ENCODE measurements at regions not wholly inside any gene's neighbourhood (a gene's known extent, or its start where the extent isn't known, plus 50 kb on each side); places are given as distances from the start of the nearest gene placed in this dataset.

DNA sequence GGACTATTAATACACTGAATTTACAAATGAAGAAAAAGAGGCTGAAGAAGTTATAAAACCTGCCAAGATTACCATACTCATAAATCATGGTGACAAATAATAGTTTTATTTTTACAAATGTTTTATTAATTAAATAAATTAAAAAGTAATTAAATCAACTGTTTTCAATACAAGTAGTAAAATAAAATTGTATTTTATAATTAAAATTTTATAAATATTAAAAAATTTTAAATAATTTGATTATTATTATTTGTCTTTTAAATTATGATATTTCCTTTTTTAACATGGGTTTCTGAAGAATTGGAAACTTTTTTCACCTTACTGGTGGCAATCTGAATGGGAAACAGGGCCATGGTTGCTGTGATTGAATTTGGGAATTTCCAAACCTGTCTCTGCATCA lies 177.3 kb upstream of the TSHZ2 start:
- Histone ChIP-seq H3K4me1 (no peaks in the 10 kb centered on the region), H3K4me3 (no peak overlapping the region), H3K9me3 (no peaks in the 10 kb centered on the region), H3K36me3 (no peaks in the 10 kb centered on the region), H3K27me3 (no peaks in the 10 kb centered on the region), H3K27ac (no peak overlapping the region)
- TF ChIP-seq EP300 (IDR thresholded peaks at IDR 0.05; ENCODE audit: low read depth): no peak
- TF ChIP-seq POLR2AphosphoS5 (IDR thresholded peaks at IDR 0.05): no peak
- TF ChIP-seq, protein P1, sequence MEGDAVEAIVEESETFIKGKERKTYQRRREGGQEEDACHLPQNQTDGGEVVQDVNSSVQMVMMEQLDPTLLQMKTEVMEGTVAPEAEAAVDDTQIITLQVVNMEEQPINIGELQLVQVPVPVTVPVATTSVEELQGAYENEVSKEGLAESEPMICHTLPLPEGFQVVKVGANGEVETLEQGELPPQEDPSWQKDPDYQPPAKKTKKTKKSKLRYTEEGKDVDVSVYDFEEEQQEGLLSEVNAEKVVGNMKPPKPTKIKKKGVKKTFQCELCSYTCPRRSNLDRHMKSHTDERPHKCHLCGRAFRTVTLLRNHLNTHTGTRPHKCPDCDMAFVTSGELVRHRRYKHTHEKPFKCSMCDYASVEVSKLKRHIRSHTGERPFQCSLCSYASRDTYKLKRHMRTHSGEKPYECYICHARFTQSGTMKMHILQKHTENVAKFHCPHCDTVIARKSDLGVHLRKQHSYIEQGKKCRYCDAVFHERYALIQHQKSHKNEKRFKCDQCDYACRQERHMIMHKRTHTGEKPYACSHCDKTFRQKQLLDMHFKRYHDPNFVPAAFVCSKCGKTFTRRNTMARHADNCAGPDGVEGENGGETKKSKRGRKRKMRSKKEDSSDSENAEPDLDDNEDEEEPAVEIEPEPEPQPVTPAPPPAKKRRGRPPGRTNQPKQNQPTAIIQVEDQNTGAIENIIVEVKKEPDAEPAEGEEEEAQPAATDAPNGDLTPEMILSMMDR (IDR thresholded peaks at IDR 0.05): no peak
- DNase-seq: no peak
- in situ Hi-C loops (cut with MboI; ENCODE audit: low pct_ligation_motif_present in 1 of 4, low pct_unique_long_range_greater_than_20kb in 1 of 4, low sequenced_read_pairs in 3 of 4): no loop called here
- intact Hi-C loops (cut with DNase I; ENCODE audit: low total_unique reads): no loop called here

DNA sequence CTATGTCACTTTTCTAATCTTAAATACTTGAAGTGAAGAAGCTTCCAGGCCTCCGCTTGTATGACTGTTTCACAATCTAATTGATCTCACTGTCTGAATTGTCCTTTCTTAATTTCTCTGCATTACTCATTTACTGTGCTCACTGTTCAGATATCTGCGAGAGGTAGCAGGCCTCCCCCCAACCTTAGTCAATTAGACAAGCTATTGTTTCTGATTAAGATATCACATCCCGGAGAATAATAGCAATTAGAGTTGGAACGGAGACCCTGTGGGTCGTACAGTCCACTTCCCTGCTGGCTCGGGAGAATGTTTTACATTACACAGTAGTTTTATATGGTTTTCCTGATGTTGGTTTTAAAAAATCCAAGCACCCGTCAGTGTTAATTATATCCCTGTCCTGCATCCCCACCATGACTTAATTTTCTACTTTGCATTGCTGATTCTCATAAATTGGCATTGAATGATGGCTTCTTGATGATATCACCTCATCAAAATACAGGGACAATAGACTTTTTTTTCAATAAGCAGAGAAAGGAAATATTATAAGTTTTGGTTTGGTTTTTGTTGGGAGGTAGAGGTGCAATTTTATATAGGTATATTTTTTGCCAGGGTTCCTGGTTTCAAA lies 178.7 kb upstream of the TSHZ2 start:
- Histone ChIP-seq H3K36me3 (no peaks in the 10 kb centered on the region), H3K27me3 (no peaks in the 10 kb centered on the region), H3K9me3 (no peaks in the 10 kb centered on the region), H3K4me1 (no peaks in the 10 kb centered on the region), H3K27ac (no peak overlapping the region), H3K4me3 (no peak overlapping the region)
- in situ Hi-C loops (cut with MboI; ENCODE audit: low pct_ligation_motif_present in 1 of 4, low pct_unique_long_range_greater_than_20kb in 1 of 4, low sequenced_read_pairs in 3 of 4): no loop called here
- DNase-seq: no peak
- 81 to 87% methylated on average over 7 of the region's 7 CpGs for WGBS, 2 donors (ENCODE audit: low coverage in 1 of 2)
- TF ChIP-seq POLR2A (IDR thresholded peaks at IDR 0.05): no peak
- TF ChIP-seq, protein P1 (IDR thresholded peaks at IDR 0.05): no peak
- TF ChIP-seq EP300 (IDR thresholded peaks at IDR 0.05; ENCODE audit: low read depth): no peak
- TF ChIP-seq POLR2AphosphoS5 (IDR thresholded peaks at IDR 0.05): no peak
- intact Hi-C loops (cut with DNase I; ENCODE audit: low total_unique reads): no loop called here

DNA sequence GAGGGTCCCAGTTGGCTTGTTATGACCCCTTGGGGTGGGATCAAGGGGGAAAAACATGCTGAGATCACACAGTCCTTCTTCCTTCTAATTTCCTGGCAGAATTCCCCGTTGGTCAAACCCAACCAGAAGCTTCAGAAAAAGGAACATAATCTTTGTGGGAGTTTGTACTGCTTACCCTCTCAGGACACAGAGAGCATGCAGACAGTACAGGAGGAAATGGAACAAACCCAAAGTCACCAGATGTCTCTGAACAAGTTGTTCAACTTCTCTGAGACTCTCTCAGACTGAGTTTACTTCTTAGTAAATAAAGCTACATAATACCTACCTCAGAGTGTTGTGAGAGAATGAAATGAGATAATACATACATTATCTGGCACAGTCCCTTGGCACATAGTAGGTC lies 181.1 kb upstream of the TSHZ2 start:
- Histone ChIP-seq H3K27me3 (no peaks in the 10 kb centered on the region), H3K4me3 (no peak overlapping the region), H3K9me3 (no peaks in the 10 kb centered on the region), H3K36me3 (no peaks in the 10 kb centered on the region), H3K4me1 (no peaks in the 10 kb centered on the region), H3K27ac (no peak overlapping the region)
- 32% methylated on average over 1 of the region's 1 CpG; no CpG with 5 or more reads in 1 of the 2 donors for WGBS, 2 donors (ENCODE audit: low coverage in 1 of 2)
- TF ChIP-seq, protein P1 (IDR thresholded peaks at IDR 0.05): no peak
- TF ChIP-seq POLR2AphosphoS5 (IDR thresholded peaks at IDR 0.05) (no peak), POLR2A (IDR thresholded peaks at IDR 0.05) (no peak), EP300 (IDR thresholded peaks at IDR 0.05; ENCODE audit: low read depth) (no peak)
- intact Hi-C loops (cut with DNase I; ENCODE audit: low total_unique reads): no loop called here
- in situ Hi-C loops (cut with MboI; ENCODE audit: low pct_ligation_motif_present in 1 of 4, low pct_unique_long_range_greater_than_20kb in 1 of 4, low sequenced_read_pairs in 3 of 4): no loop called here
- no peak for DNase-seq

DNA sequence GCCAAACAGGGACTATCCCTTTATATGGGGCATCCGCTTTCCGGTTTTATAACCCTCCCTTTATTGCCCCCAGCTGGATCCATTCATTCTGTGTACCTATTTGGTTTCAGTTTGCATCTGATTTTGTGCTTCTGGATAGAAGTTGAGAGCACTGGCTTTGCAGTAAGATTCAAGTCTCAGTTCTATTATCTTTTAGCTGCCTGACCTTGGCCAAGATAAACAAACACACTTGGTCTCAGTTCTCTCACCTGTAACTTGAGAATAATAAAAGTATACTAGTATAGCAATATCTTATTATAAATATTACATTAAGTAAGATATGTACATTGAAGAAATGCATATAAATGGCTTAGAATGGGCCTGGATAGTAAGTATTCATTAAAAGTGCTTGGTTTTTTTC lies 182.4 kb upstream of the TSHZ2 start:
- 57% methylated on average over 2 of the region's 2 CpGs; no CpG with 5 or more reads in 1 of the 2 donors for WGBS, 2 donors (ENCODE audit: low coverage in 1 of 2)
- intact Hi-C loops (cut with DNase I; ENCODE audit: low total_unique reads): no loop called here
- H3K27me3 ChIP-seq: no peaks in the 10 kb centered on the region

More for the DNA sequence above, 182.4 kb upstream of the TSHZ2 start:
- no peak overlapping the region for H3K27ac ChIP-seq
- H3K4me3 ChIP-seq: no peak overlapping the region
- no peaks in the 10 kb centered on the region for H3K9me3 ChIP-seq
- H3K4me1 ChIP-seq: no peaks in the 10 kb centered on the region
- in situ Hi-C loops (cut with MboI; ENCODE audit: low pct_ligation_motif_present in 1 of 4, low pct_unique_long_range_greater_than_20kb in 1 of 4, low sequenced_read_pairs in 3 of 4): no loop called here
- no peak for DNase-seq
- no peaks in the 10 kb centered on the region for H3K36me3 ChIP-seq
- TF ChIP-seq, protein P1 (IDR thresholded peaks at IDR 0.05): no peak
- TF ChIP-seq EP300 (IDR thresholded peaks at IDR 0.05; ENCODE audit: low read depth): no peak
- no peak for TF ChIP-seq POLR2AphosphoS5 (IDR thresholded peaks at IDR 0.05)
- no peak for TF ChIP-seq POLR2A (IDR thresholded peaks at IDR 0.05)
